ENCODE measurements at regions not wholly inside any gene's neighbourhood (a gene's known extent, or its start where the extent isn't known, plus 50 kb on each side); places are given as distances from the start of the nearest gene placed in this dataset.

GRCh38 chr10:59967079-59967478 is 60.7 kb upstream of the CCDC6 start:
- no peaks in the 10 kb centered on the region for H3K27me3 ChIP-seq (replicated peaks in 1 of 4; ENCODE audit: control extremely low read depth in 1 of 4, control insufficient read depth in 3 of 4, insufficient read depth in 4 of 4, low read length in 3 of 4)
- no peaks in the 10 kb centered on the region for H4K20me1 ChIP-seq (ENCODE audit: control insufficient read depth, insufficient read depth, low read length, poor library complexity, severe bottlenecking)
- no peak for ATAC-seq (ENCODE audit: low read depth)
- H2AFZ ChIP-seq (ENCODE audit: insufficient read depth, low read depth, low read length, poor library complexity, severe bottlenecking), result no peak overlapping the region
- ChIA-PET POLR2A (interaction anchor here (0.7 kb wide), 1 partner anchor 82 kb away, joined by 10 read pairs; no protein-coding TSS in a partner anchor), CTCF (interaction anchor here (0.6 to 1.3 kb wide), 2 partner anchors 341 to 735 kb away, joined by 3 to 4 read pairs; no protein-coding TSS in a partner anchor)
- H3K79me2 ChIP-seq (ENCODE audit: control insufficient read depth, insufficient read depth, low read length), result no peaks in the 10 kb centered on the region
- no peak overlapping the region for H3K4me3 ChIP-seq (ENCODE audit: control extremely low read depth in 1 of 5, extremely low read depth in 1 of 5, insufficient read depth in 1 of 5, low read depth in 2 of 5, low read length in 4 of 5)
- H3K9ac ChIP-seq (ENCODE audit: low read length), result no peak overlapping the region
- peaks cover 13 to 19% of the 10 kb centered on the region in 2 donors for H3K4me1 ChIP-seq (ENCODE audit: control insufficient read depth in 2 of 2, insufficient read depth in 2 of 2, low read length in 2 of 2)
- 83% methylated on average over 1 of the region's 2 CpGs for WGBS (ENCODE audit: insufficient coverage)
- H3K36me3 ChIP-seq (replicated peaks in 1 of 2; ENCODE audit: control extremely low read depth in 1 of 2, control insufficient read depth in 1 of 2, extremely low read depth in 1 of 2, insufficient read depth in 2 of 2, low read length in 1 of 2), result no peaks in the 10 kb centered on the region
- no peak overlapping the region for H3K27ac Mint-ChIP-seq
- H3K9me3 Mint-ChIP-seq (ENCODE audit: insufficient read depth), result no peaks in the 10 kb centered on the region
- DNase-seq, result no peak
- no peak overlapping the region for H3K4me3 Mint-ChIP-seq
- TF ChIP-seq CTCF (IDR thresholded peaks at IDR 0.05), result no peak
- TF ChIP-seq EZH2 (IDR thresholded peaks at IDR 0.05; ENCODE audit: borderline replicate concordance, insufficient read depth, low read depth, low read length, poor library complexity, severe bottlenecking), result no peak
- H3K27me3 Mint-ChIP-seq, result peaks cover 5% of the 10 kb centered on the region
- no peak overlapping the region for H3K27ac ChIP-seq (ENCODE audit: low read length in 2 of 2)
- H3K4me1 Mint-ChIP-seq, result peaks cover 2% of the 10 kb centered on the region
- no peaks in the 10 kb centered on the region for H3K9me3 ChIP-seq (ENCODE audit: control extremely low read depth in 1 of 3, control insufficient read depth in 2 of 3, insufficient read depth in 1 of 3, low read length in 2 of 3)
- intact Hi-C loops (cut with micrococcal nuclease), result no loop called here
- H3K4me2 ChIP-seq (replicated peaks; ENCODE audit: low read depth, low read length, poor library complexity, severe bottlenecking), result no peak overlapping the region

- Histone ChIP-seq H3K9me3 (ENCODE audit: control extremely low read depth in 1 of 3, control insufficient read depth in 2 of 3, insufficient read depth in 1 of 3, low read length in 2 of 3) (no peaks in the 10 kb centered on the region), H3K4me3 (ENCODE audit: control extremely low read depth in 1 of 5, extremely low read depth in 1 of 5, insufficient read depth in 1 of 5, low read depth in 2 of 5, low read length in 4 of 5) (no peak overlapping the region), H3K79me2 (ENCODE audit: control insufficient read depth, insufficient read depth, low read length) (no peaks in the 10 kb centered on the region), H3K36me3 (replicated peaks in 1 of 2; ENCODE audit: control extremely low read depth in 1 of 2, control insufficient read depth in 1 of 2, extremely low read depth in 1 of 2, insufficient read depth in 2 of 2, low read length in 1 of 2) (no peaks in the 10 kb centered on the region), H3K9ac (ENCODE audit: low read length) (no peak overlapping the region), H3K4me2 (replicated peaks; ENCODE audit: low read depth, low read length, poor library complexity, severe bottlenecking) (no peak overlapping the region), H3K27ac (ENCODE audit: low read length in 2 of 2) (no peak overlapping the region), H3K27me3 (replicated peaks in 1 of 4; ENCODE audit: control extremely low read depth in 1 of 4, control insufficient read depth in 3 of 4, insufficient read depth in 4 of 4, low read length in 3 of 4) (no peaks in the 10 kb centered on the region), H4K20me1 (ENCODE audit: control insufficient read depth, insufficient read depth, low read length, poor library complexity, severe bottlenecking) (no peaks in the 10 kb centered on the region), H3K4me1 (ENCODE audit: control insufficient read depth in 2 of 2, insufficient read depth in 2 of 2, low read length in 2 of 2) (peaks cover 9 to 14% of the 10 kb centered on the region in 2 donors), H2AFZ (ENCODE audit: insufficient read depth, low read depth, low read length, poor library complexity, severe bottlenecking) (no peak overlapping the region)
- no CpG with 5 or more reads among the region's 6 CpGs for WGBS (ENCODE audit: insufficient coverage)
- no peak overlapping the region for H3K27ac Mint-ChIP-seq
- H3K9me3 Mint-ChIP-seq (ENCODE audit: insufficient read depth), result no peaks in the 10 kb centered on the region
- TF ChIP-seq EZH2 (IDR thresholded peaks at IDR 0.05; ENCODE audit: borderline replicate concordance, insufficient read depth, low read depth, low read length, poor library complexity, severe bottlenecking) (no peak), CTCF (IDR thresholded peaks at IDR 0.05) (no peak)
- H3K4me1 Mint-ChIP-seq, result peaks cover 2% of the 10 kb centered on the region
- intact Hi-C loops (cut with micrococcal nuclease), result no loop called here
- CTCF ChIA-PET, result no interaction called here
- ATAC-seq (ENCODE audit: low read depth) (no peak), DNase-seq (no peak)
- POLR2A ChIA-PET, result no interaction called here
- H3K4me3 Mint-ChIP-seq, result no peak overlapping the region
- peaks cover 10% of the 10 kb centered on the region for H3K27me3 Mint-ChIP-seq
Observed at GRCh38 chr10:59965899-59966650, 59.7 kb upstream of the CCDC6 start.
